Globus pallidus (tissue), 1 donor: ENCODE measurements at regions not wholly inside any gene's neighbourhood (a gene's known extent, or its start where the extent isn't known, plus 50 kb on each side); places are given as distances from the start of the nearest gene placed in this dataset.
A peak's percentile ranks its signal among the peaks of the same experiment; 100 is the strongest.
"Not testable (repeated sequence)": the region's sequence is repeated elsewhere in the genome, so short reads cannot be mapped to it uniquely, and the experiment has no call there.

Experiments
- DNase-seq: peaks from one replicate; pipeline ENCODE4 v3.0.0-alpha.2; 2015; ENCODE audit warnings: low spot score

DNA sequence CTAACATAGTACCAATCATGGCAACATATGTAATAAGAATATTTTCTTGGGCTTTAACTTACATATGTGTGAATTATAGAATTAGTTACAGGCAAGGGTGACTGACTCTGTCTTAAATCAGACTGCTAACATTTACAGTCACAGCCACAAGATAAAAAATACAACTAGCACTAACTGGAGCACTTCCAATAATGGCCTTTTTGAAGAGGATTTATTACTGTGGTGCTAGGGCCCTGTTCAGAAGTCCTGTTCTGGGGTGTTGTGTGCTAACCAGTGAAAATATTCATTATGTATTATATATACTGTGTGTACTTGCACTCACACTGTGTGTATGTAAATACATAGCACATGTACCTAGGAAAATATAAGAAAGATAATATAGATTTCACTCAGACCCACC is 1611.2 kb downstream of the PCDH18 start:
- DNase-seq = no peak

- DNase-seq = no peak
These were observed 1615.3 kb downstream of the PCDH18 start for GRCh38 chr4:135917011-135917410.

- no peak for DNase-seq
These were observed 1631.3 kb downstream of the PCDH18 start for GRCh38 chr4:135900956-135901355.

DNA sequence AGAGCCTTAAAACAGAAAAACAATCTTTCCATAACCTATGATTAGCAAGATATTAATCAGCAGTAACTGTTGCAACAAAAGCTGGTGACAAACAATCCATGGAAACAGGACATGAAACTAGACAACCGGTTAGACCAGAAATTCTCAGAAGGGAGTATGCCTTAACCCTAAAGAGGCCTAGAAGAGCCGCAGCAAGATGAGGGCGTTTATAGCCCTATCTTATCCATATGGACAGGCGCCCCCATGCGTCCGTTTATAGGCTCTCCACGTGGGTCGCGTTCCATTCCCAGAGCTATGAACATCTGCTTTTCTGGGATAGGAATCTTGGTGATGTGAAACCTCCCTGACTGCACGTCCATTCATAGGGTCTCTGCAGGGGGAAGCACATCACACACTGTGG is 1662.7 kb upstream of the PABPC4L start:
- not testable (repeated sequence) for DNase-seq

GRCh38 chr4:135840781-135841180 is 1639.2 kb upstream of the PABPC4L start:
- DNase-seq = no peak

GRCh38 chr4:135839712-135840111 is 1638.1 kb upstream of the PABPC4L start:
- DNase-seq = no peak

DNA sequence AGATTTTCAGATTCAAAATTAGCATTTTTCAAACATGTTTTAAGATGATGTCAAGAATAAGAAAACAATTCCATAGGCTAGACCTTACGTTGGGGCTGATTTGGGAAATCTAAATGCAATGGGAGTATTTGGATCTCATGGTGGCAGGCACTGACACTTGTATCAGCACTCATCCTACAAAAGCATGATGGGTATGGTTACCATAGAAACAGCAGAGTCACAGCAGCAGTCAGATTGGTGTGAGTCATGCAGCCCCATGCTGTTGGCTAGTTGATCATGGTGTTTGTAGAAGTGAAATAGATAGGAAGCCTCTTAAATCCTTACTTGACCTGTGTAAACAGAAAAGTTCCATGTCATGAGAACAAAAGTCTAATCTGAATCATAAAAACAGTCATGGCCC is 1637.3 kb upstream of the PABPC4L start:
- DNase-seq = peak; percentile 10

DNA sequence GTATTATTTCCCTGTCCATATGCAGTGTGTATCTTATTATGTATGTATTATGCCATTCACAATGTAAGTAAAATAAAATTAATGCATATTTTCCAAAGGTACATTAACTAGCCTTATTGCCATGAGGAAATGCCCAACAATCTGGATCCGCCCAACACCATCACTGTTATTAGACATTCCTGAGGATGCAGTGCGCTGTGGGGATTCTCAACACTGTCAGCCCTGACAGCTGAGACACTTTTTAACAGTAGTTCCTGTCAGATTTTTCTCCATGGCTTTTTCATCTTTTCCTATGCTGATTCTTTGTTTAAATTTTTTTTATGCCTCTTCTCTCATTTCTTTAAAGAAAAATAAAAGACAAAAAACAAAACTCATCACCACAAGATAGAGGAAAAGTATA is 1632.9 kb upstream of the PABPC4L start:
- no peak for DNase-seq

DNA sequence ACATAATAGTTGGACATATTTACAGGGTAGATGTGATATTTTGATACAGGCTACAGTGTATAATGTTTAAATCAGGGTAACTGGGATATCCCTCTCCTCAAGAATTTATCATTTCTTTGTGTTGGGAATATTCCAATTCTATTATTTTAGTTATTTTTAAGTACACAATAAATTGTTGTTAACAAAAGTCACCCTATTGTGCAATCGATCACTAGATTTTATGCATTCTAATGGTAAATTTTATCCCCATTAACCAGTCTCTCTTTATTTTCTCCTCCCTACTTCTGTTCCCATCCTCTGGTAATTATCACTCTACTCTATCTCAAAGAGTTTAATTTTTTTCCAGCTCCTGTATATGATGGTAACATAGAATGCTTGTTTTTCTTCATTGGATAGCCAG is 1631.9 kb upstream of the PABPC4L start:
- DNase-seq = no peak

DNA sequence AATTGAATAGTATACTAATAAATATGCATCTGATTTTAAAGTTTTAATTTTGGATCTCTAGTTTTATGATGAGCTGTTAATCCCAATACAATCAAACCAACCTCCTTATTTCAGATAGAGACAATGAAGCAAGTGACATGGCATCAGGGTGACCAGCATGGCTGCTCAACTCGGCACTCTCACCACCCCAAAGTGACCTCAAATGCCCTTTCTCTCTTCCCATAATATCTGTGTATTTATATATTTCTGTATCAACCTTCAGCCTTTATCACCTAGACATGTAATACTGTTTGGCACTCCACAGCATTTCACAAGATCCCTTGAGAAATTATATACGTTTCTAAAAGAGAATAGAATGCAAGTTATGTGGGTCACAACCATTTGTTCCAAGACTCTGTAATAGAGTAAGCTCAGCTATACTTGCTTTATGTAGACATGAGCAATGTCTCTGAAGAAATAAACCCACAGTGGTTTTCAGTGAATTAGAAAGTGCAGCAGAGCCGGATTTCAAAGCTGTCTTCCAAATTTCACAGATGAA is 1623.2 kb upstream of the PABPC4L start:
- DNase-seq = no peak

DNA sequence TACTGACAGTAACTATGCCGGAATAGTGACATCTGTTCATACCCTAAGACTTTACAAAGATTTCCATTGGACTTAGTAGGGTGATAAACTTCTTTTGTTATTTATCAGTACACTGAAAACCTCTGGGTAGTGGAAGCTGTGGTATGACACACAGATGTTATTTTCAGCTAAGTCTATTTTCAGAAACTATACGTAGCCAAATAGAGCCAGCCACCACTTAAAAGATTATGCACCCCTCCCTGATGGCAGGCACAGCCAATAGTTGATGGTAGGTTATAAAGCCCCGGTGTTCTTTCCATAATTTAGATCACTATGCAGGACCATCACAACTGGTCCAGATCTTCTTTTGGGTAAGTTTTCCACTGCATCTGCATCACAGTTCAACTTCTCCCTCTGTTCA is 1603.2 kb upstream of the PABPC4L start:
- DNase-seq = no peak

- DNase-seq = no peak
These were observed 1575.8 kb upstream of the PABPC4L start for GRCh38 chr4:135777361-135777760.

DNA sequence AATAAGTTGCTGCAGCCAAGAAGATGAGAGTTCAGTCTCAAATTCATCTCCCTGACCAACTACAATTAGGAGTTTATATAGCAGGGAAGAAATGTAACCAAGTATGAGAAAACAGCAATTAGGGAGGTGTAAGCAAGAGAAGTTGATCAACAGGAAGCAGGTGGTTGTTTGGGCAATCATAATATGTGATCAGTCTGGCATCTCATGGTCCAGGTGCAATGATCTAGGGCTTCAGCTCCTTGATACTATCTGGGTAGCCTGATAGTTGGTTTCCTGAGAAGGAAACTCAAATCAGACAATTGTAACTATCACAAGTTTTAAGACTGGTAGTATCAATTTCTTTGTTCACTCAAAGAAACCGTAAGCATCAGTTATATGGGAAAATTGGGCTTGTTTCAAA is 1574.3 kb upstream of the PABPC4L start:
- DNase-seq = no peak

DNA sequence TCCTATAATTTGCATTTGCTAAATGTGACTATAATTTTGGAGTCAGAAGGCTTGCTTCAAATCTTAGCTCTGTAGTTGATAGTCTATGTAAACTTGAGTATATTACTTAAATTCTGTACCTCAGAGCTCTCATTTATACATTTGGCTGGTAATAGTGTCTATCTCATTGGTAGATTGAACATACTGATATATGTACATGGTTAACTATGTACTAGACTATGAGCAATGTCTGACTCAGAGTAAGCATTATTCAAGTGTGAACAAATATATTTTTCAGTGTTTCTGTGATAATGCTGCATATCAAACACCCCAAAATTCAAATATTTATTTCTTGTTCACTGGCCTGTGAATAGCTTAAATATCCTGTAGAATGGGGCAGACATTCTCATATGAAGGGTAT is 1568.9 kb upstream of the PABPC4L start:
- no peak for DNase-seq

GRCh38 chr4:135744928-135745327 is 1543.3 kb upstream of the PABPC4L start:
- no peak for DNase-seq

- DNase-seq = no peak
These were observed 1540.0 kb upstream of the PABPC4L start for GRCh38 chr4:135741583-135741982.

GRCh38 chr4:135739354-135739753 is 1537.8 kb upstream of the PABPC4L start:
- DNase-seq = no peak

DNA sequence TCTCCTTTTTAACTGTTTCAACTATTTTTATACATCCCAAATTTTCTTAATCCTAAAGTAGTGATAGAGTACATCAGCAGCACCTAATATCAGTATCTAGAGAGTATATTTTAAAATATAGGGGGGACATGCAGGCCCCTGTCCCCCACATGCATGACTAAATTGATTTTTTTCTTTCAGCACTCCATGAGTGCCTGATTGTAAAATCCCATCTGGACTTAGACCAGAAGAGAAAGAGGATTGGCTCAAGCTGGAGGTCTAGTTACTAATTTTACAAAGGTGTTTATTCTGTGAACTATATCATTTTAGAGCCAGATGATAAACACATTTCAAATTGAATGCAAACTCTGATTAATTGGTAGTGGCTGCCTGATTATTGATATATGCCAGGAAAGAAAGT is 1533.9 kb upstream of the PABPC4L start:
- DNase-seq = no peak

DNA sequence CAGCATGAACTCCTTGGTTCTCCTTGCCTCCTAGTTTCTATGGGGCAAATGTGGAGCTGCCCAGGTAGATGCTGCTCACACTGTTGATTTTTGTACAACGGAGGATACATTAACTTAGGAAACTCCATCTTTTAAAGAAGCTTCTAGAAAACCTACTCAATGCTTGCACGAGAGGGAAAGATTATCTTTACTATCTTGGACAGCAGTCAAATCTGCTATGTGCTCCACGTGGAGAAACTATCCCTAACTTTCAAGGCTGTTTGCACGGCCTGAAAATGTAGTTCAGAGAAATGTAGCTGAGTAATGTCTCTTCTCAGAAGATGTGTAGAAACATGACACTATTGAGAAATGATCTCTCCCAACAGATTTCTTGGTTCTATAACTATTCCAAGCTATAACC is 1530.9 kb upstream of the PABPC4L start:
- no peak for DNase-seq

- no peak for DNase-seq
These were observed 1530.1 kb upstream of the PABPC4L start for GRCh38 chr4:135731682-135732081.

DNA sequence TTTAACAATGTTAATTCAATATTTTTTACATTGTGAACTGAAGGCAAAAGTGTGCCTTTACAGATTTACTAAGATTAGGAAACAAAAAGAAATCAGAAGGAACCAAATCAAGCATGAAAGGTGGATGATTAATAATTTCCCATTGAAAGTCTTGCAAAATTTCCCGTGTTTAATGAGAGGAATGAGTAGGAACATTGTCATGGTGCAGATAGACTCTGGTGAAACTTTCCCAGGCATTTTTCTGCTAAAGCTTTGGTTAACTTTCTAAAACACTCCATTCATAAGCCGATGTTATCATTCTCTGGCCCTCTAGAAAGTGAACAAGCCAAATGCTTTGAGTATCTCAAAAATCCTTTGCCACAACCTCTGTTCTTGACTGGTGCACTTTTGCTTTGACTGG is 1522.8 kb upstream of the PABPC4L start:
- no peak for DNase-seq

GRCh38 chr4:135718019-135718418 is 1516.4 kb upstream of the PABPC4L start:
- DNase-seq = no peak

DNA sequence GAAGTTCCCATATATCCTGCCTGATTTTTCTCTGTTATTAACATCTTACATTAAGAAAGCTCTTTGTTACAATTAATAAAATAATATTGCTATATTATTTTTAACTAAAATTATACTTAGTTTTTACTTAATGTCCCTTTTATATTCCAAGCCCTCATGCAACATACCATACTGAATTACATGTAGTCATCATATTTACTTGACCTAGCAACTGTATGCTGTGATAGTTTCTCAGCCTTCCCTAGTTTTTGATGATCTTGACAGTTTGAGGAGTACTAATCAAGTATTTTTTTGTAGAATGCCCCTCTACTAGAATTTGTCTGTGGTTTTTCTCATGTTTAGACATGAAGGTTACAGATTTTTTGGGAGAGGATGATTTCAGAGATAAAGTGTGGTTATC is 1503.8 kb upstream of the PABPC4L start:
- DNase-seq = no peak

GRCh38 chr4:135694066-135694465 is 1492.5 kb upstream of the PABPC4L start:
- no peak for DNase-seq

GRCh38 chr4:135684001-135684400 is 1482.4 kb upstream of the PABPC4L start:
- no peak for DNase-seq
